Amniotic epithelial cell (primary cell): ENCODE measurements at regions not wholly inside any gene's neighbourhood (a gene's known extent, or its start where the extent isn't known, plus 50 kb on each side); places are given as distances from the start of the nearest gene placed in this dataset.
"Not testable (repeated sequence)": the region's sequence is repeated elsewhere in the genome, so short reads cannot be mapped to it uniquely, and the experiment has no call there.

Experiments
- DNase-seq: peaks from one replicate; pipeline ENCODE4 v3.0.0-alpha.2; 2010; ENCODE audit warnings: low read depth

DNA sequence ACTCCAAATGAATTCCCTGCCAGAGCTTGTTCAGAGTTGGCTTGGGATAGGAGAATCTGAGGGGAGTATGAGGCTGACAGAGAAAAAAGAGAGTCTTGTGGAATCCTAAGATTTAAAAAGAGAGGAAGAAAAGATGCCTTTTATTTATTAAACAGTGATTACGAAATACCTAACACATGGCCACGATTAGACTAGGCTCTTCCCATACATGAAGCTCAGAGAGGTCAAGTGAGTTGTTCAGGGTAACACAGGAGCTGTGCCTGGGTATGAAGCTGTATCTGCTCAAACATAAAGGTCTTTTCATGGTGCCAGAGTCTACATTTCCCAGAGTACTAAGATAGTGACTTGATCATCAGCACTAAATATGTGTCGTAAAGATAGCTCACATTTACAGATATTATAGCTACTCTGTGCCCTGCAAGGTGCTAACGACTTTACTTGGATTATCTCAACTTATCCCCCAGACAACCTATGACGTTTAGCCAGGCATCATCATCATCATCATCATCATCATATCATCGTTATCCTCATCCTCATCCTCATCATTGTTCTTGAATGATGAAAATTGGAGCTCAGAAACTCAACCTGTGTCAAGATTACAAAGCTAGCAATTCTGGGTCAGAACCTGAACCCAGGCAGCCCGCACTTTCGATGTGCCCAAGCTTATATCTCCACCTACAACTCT lies 500.8 kb downstream of the NPIPA7 start:
- DNase-seq = no peak

GRCh38 chr16:16881814-16882213 lies 502.9 kb downstream of the NPIPA7 start:
- no peak for DNase-seq

- no peak for DNase-seq
Measured at GRCh38 chr16:16882766-16883165, 503.8 kb downstream of the NPIPA7 start.

DNA sequence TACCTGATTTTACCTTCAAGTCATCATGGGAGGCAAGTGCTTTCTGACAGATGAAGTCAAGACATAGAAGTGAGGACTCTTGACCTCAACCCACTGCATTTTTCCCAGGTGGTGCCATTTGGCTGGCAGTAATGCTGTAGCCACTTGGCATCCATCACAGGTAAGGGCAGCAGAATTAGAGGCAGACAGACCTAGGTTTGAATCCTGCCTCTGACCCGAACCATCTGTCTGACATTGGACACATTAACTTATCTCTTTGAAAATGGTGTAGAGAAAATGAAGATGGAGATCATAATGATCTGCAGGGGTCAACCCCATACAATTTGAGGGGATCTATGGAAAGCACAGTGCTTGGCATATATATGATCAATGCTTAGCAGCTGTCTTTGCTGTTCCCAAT lies 505.5 kb downstream of the NPIPA7 start:
- no peak for DNase-seq

GRCh38 chr16:16887193-16887592 lies 508.3 kb downstream of the NPIPA7 start:
- no peak for DNase-seq

DNA sequence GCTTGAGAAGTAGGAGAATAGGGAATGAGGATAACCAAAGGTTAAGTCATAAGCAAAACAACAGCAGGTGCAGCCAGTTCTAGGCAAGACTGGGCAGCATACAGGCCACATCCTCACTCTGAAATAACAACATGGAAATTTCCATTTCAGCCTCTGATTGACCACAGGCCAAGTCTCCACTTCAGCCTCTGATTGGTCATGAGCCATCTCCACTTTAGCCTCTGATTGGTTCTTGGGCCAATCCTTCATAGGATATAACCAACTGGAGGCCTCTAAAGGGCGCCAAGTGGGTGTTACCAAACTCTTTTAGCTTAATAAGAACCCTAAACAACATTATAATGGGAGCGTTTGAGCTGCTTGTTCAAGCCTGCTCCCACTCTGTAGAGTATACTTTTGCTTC lies 512.0 kb downstream of the NPIPA7 start:
- no peak for DNase-seq

DNA sequence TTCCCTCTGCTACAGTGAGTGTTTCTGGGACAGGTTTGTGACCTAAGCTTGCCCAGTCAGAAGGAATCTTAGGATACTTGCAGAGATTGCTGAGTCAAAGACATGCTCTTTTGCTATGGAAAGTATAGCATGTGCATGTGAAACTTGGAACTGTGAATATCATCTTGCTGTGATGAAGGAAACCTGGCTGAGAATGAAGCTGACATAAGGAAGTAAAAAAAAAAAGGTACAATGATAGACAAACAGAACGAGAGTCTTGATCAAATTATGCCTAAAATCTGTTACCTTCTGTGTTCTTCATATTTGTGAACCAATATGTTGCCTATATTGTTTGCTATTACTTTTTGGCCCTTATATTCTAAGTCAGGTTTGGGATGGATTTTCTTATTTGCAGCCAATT lies 525.7 kb downstream of the NPIPA7 start:
- no peak for DNase-seq

DNA sequence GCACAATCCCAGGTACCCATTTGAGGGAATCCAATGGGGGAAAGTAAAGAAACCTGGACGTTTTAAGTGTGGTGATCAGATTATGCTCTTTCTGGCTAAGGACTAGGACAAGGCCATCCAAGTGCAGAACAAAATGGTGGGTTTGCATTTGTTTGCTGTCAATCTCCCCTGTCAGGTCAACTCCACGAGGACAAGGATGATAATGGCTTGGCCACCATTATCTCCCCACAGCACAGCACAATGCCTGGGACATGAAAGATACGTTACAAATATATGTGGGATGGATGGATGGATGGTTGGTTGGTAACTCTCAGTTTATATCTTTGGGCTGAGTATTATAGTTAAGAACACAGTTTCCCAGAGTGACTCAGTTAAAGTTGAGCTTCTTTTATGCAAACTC lies 526.9 kb downstream of the NPIPA7 start:
- DNase-seq = no peak

DNA sequence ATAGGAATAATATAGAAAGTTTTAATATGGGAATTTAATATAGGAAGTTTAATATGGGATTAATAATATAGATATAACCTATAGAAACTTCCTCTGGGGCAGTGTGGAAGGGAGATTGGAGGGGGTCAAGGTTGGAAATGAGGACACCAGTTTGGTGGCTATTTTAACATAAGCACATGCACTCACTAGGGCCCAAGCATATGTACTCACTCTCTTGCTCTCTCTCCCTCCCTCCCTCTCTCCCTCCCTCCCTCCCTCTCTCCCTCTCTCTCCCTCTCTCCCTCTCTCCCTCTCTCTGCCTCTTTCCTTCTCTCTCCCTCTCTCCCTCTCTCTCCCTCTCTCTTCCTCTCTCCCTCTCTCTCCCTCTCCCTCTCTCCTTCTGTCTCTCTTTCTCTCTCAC lies 528.1 kb downstream of the NPIPA7 start:
- no peak for DNase-seq

DNA sequence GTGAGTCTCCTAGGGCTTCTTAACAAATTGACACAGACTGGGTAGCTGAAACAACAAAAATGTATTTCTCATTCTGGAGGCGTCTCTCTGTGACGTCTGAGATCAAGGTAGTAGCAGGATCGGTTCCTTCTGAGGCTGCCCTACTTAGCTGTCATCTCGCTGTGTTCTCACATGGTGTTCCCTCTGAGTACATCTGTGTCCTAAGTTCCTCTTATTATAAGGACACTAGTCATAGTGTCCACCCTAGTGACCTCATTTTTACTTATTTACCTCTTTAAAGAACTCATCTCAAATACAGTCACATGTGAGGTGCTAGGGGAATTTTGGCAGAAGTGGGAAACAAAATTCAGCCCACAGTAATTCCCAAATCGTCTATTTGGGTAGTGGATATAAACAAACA lies 529.1 kb downstream of the NPIPA7 start:
- no peak for DNase-seq

GRCh38 chr16:16909126-16909525 lies 530.2 kb downstream of the NPIPA7 start:
- DNase-seq = no peak

DNA sequence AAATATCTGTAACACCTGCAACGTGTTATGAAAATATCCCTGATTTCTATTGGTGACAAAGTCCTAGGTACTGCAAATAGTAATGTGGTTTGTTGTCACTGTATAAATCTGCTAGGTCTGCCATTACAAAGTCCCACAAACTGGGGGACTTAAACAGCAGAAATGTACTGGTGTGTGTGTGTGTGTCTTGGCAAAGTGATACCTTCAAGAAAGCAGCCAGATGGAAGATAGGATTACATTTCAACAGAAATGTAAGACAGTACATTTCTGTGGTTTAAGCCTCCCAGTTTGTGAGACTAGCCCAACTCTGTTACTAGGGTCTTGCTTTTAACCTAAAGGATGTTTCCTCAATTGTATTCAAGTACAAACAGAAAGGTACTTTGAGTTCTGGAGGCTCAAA lies 531.7 kb downstream of the NPIPA7 start:
- no peak for DNase-seq

DNA sequence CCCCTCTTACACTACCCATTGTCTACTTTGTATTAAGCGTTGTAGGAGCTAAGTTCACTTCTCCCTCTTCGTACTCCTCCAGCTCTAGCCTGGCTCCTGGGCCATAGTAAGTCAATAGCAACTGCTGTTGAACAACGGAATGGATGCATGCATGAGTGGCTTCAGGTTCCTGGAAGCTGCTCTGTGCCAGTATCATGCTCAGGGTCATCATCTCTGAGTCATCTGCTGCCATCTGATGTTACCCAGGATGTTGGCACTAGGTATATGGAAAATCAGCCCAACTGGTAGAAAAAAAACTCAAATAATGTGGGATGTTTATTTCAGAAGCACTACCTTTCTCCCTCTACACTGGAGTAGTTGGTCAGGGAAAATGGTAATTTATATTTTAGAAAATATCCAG lies 536.8 kb downstream of the NPIPA7 start:
- no peak for DNase-seq

GRCh38 chr16:16917191-16917785 lies 538.3 kb downstream of the NPIPA7 start:
- no peak for DNase-seq

- DNase-seq = no peak
Measured at GRCh38 chr16:16923479-16923878, 544.5 kb downstream of the NPIPA7 start.

DNA sequence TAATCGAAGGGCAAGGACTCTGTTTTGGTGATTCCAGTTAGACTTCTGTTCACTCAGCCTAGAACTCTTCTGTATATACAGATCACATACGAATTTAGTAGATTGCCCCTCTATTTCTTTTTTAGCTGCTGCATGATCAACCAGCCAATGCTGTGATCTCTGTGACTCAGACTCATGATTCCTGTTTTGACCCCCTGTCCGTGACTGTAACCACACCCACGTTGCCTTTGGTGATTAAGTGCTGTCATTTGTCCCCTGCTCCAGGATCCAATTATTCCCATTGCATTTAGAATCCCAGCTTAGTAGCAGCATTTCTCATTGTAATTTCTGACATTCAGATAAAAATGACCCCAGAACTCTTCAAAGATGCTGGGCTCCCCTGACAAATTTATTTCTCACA lies 545.7 kb downstream of the NPIPA7 start:
- no peak for DNase-seq

GRCh38 chr16:16925432-16925831 lies 545.3 kb downstream of the XYLT1 start:
- DNase-seq = no peak

DNA sequence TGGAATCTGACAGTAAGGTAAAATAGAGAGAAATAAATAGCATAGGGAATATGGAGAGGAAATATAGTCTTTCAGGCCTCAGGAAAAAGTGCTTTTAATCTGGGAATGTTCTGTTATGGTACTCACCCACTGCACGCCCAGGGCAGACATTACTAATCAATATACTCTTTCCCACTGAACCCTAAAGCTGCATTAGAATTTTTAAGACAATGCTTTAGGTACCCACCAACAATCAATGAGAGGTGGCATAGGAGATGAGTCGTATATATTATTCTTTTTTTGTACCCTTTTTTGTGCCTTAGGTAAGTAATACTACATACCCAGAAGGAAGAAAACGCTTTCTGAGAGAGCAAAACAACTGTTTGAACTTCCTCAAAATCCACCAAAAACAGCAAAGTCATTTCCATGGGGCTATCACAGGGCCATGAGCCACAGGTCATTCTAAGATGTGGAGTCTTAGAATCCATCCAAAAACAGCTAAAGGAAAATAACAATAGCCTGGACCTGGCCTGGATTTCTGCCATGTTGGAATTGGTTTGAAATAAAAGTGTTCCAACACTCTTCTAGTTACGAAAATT lies 542.1 kb downstream of the XYLT1 start:
- DNase-seq = no peak

DNA sequence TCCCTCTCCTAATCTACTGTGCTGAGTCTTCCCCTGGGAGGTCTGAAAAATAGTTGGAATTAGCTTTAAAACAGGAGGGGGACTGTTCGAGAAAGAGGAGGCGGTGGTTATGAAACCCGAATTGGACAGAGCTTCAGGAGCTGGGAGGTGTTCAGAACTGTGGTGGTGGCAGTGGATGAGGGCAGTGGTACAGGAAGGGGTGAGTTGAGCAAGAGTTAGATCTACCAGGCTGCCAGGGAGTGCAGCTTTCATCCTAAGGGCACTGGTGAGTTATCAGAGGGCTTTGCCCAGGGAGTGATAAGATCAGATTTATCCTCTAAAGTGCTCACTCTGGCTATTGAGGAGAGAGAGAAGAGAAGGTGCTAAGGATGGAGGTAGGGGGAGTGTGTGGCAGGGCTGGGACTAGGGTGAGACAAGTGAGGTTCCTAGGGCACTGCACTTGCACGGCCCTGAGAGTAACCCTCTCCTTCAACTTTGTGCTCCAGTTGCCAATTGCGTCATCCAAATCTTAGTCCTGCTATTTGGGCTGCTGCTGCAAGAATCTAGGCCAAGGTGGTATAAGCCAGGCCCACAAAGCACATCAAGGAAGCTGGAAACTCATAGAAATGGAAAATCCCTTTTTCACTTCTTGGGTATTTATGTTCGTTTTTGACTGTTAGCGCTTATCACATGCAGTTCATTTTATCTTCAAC lies 540.3 kb downstream of the XYLT1 start:
- no peak for DNase-seq

GRCh38 chr16:16933861-16934260 lies 536.9 kb downstream of the XYLT1 start:
- DNase-seq = no peak

DNA sequence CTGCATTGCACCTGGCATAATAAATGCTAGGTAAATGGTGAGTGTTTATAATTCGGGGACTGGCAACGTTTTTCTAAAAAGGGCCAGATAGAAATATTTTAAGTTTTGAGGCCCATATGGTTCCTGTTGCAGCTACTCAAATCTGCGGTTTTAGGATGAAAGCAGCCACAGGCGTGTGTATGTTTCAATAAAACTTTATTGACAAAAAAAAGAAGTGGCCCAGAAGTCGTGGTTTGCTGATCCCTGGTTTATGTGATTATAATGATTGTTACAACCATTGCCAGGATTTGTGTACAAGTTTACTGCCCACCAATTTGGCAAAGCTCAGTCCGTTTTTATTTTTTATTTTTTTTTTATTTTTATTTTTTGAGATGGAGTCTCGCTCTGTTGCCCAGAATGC lies 536.1 kb downstream of the XYLT1 start:
- no peak for DNase-seq

GRCh38 chr16:16935909-16936308 lies 534.9 kb downstream of the XYLT1 start:
- DNase-seq = not testable (repeated sequence)

- DNase-seq = no peak
Measured at GRCh38 chr16:16937576-16937975, 533.2 kb downstream of the XYLT1 start.
